ENCODE measurements at regions not wholly inside any gene's neighbourhood (a gene's known extent, or its start where the extent isn't known, plus 50 kb on each side); places are given as distances from the start of the nearest gene placed in this dataset.

GRCh38 chr2:215189393-215189792, 51.0 kb upstream of the ABCA12 start:
- H3K27me3 ChIP-seq (ENCODE audit: control insufficient read depth in 3 of 3, insufficient read depth in 3 of 3, low read length in 2 of 3), result no peaks in the 10 kb centered on the region
- TF ChIP-seq, protein P1, sequence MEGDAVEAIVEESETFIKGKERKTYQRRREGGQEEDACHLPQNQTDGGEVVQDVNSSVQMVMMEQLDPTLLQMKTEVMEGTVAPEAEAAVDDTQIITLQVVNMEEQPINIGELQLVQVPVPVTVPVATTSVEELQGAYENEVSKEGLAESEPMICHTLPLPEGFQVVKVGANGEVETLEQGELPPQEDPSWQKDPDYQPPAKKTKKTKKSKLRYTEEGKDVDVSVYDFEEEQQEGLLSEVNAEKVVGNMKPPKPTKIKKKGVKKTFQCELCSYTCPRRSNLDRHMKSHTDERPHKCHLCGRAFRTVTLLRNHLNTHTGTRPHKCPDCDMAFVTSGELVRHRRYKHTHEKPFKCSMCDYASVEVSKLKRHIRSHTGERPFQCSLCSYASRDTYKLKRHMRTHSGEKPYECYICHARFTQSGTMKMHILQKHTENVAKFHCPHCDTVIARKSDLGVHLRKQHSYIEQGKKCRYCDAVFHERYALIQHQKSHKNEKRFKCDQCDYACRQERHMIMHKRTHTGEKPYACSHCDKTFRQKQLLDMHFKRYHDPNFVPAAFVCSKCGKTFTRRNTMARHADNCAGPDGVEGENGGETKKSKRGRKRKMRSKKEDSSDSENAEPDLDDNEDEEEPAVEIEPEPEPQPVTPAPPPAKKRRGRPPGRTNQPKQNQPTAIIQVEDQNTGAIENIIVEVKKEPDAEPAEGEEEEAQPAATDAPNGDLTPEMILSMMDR (IDR thresholded peaks at IDR 0.05; ENCODE audit: control extremely low read depth, extremely low read depth), result no peak

More at GRCh38 chr2:215189393-215189792, 51.0 kb upstream of the ABCA12 start:
- Histone ChIP-seq H3K27ac (ENCODE audit: low read depth in 1 of 2, low read length in 1 of 2) (no peak overlapping the region), H3K4me3 (no peak overlapping the region), H3K9me3 (ENCODE audit: control insufficient read depth in 4 of 4, insufficient read depth in 3 of 4, low read length in 3 of 4) (no peaks in the 10 kb centered on the region), H3K4me1 (ENCODE audit: control insufficient read depth in 5 of 5, insufficient read depth in 5 of 5, low read length in 5 of 5) (no peaks in the 10 kb centered on the region), H3K9ac (ENCODE audit: insufficient read depth in 1 of 2, low read length in 2 of 2) (no peak overlapping the region), H3K36me3 (ENCODE audit: control insufficient read depth in 4 of 4, insufficient read depth in 4 of 4, low read length in 4 of 4) (no peaks in the 10 kb centered on the region)
- DNase-seq, result no peak
- no peak for ATAC-seq (ENCODE audit: insufficient read depth, low FRiP score)
